Activated naive CD4-positive, alpha-beta T cell (primary cell): ENCODE measurements at regions not wholly inside any gene's neighbourhood (a gene's known extent, or its start where the extent isn't known, plus 50 kb on each side); places are given as distances from the start of the nearest gene placed in this dataset.

Experiments used
- DNase-seq, 4 experiments: peaks; one replicate each; lab custom pipeline; 2025; lab: John Stamatoyannopoulos, UW

- DNase-seq: no peak
Measured at GRCh38 chr16:5377280-5377898, 279.8 kb upstream of the EEF2KMT start.

- no peak for DNase-seq
Measured at GRCh38 chr16:5374184-5374583, 276.6 kb upstream of the EEF2KMT start.

GRCh38 chr16:5367951-5368350 is 270.4 kb upstream of the EEF2KMT start:
- no peak for DNase-seq

GRCh38 chr16:5366126-5366525 is 268.5 kb upstream of the EEF2KMT start:
- DNase-seq: no peak

- no peak for DNase-seq
Measured at GRCh38 chr16:5364186-5364585, 266.6 kb upstream of the EEF2KMT start.

GRCh38 chr16:5361322-5361721 is 263.7 kb upstream of the EEF2KMT start:
- DNase-seq: no peak

- DNase-seq: no peak
Measured at GRCh38 chr16:5354645-5355044, 257.1 kb upstream of the EEF2KMT start.

- no peak for DNase-seq
Measured at GRCh38 chr16:5349670-5350517, 252.3 kb upstream of the EEF2KMT start.

GRCh38 chr16:5349101-5349500 is 251.5 kb upstream of the EEF2KMT start:
- DNase-seq: no peak

GRCh38 chr16:5347561-5347960 is 250.0 kb upstream of the EEF2KMT start:
- no peak for DNase-seq

- DNase-seq: no peak
Measured at GRCh38 chr16:5336941-5337340, 239.3 kb upstream of the EEF2KMT start.

GRCh38 chr16:5333991-5334390 is 236.4 kb upstream of the EEF2KMT start:
- no peak for DNase-seq

GRCh38 chr16:5333126-5333525 is 235.5 kb upstream of the EEF2KMT start:
- no peak for DNase-seq

- no peak for DNase-seq
Measured at GRCh38 chr16:5330058-5330457, 232.5 kb upstream of the EEF2KMT start.

- DNase-seq: no peak
Measured at GRCh38 chr16:5328546-5328945, 231.0 kb upstream of the EEF2KMT start.

GRCh38 chr16:5326395-5326794 is 228.8 kb upstream of the EEF2KMT start:
- DNase-seq: no peak

GRCh38 chr16:5325932-5326331 is 228.3 kb upstream of the EEF2KMT start:
- no peak for DNase-seq

GRCh38 chr16:5323284-5324141 is 225.9 kb upstream of the EEF2KMT start:
- no peak for DNase-seq

GRCh38 chr16:5321930-5322329 is 224.3 kb upstream of the EEF2KMT start:
- no peak for DNase-seq

- DNase-seq: no peak
Measured at GRCh38 chr16:5319799-5320198, 222.2 kb upstream of the EEF2KMT start.

GRCh38 chr16:5315914-5316313 is 218.3 kb upstream of the EEF2KMT start:
- no peak for DNase-seq

- no peak for DNase-seq
Measured at GRCh38 chr16:5314377-5314776, 216.8 kb upstream of the EEF2KMT start.
